Common myeloid progenitor, CD34-positive (primary cell): ENCODE measurements at regions not wholly inside any gene's neighbourhood (a gene's known extent, or its start where the extent isn't known, plus 50 kb on each side); places are given as distances from the start of the nearest gene placed in this dataset.
"Not testable (repeated sequence)": the region's sequence is repeated elsewhere in the genome, so short reads cannot be mapped to it uniquely, and the experiment has no call there.

Experiments used
- CTCF ChIA-PET: fragments of 350-600 bp; sonication (Branson Sonifier 250); formaldehyde crosslinking; loops from one replicate; lab custom pipeline; 2021; ENCODE audit warnings: antibody characterized with exemption; lab: Charles Lee
- POLR2A ChIA-PET: fragments of 350-600 bp; sonication (Branson Sonifier 250); formaldehyde crosslinking; loops from one replicate; lab custom pipeline; 2021; ENCODE audit warnings: antibody characterized with exemption; lab: Charles Lee
- DNase-seq, 3 donors: peaks; one replicate each; pipeline versions ENCODE4 v3.0.0 to v3.0.0-alpha.2; 2013
- H3K27ac ChIP-seq, 2 experiments: 1 replicate in 1 of 2; 2 replicates in 1 of 2; pipeline ENCODE4 v1.7.0; 2013; ENCODE audit warnings: inconsistent platforms in 2 of 2, low read length in 2 of 2, mild to moderate bottlenecking in 2 of 2, low read depth in 1 of 2, moderate library complexity in 1 of 2; ENCODE audit not compliant: severe bottlenecking in 2 of 2, insufficient read depth in 1 of 2, poor library complexity in 1 of 2
- H3K27me3 ChIP-seq, 5 experiments: replicated peaks in 2 of 5; 1 replicate in 3 of 5; 2 replicates in 2 of 5; pipeline versions ENCODE4 v1.6.1 to v1.7.0; 2013; ENCODE audit warnings: low read length in 4 of 5, mild to moderate bottlenecking in 2 of 5, moderate library complexity in 2 of 5, inconsistent platforms in 1 of 5; ENCODE audit not compliant: insufficient read depth in 5 of 5, control insufficient read depth in 4 of 5
- H3K36me3 ChIP-seq, 4 experiments: 1 replicate in 2 of 4; 2 replicates in 2 of 4; pipeline versions ENCODE4 v1.6.1 to v1.7.0; 2013; ENCODE audit warnings: low read length in 3 of 4, control low read depth in 1 of 4, mild to moderate bottlenecking in 1 of 4; ENCODE audit not compliant: control insufficient read depth in 4 of 4, insufficient read depth in 4 of 4
- H3K4me1 ChIP-seq, 4 experiments: 1 replicate in 3 of 4; 2 replicates in 1 of 4; pipeline versions ENCODE4 v1.6.1 to v1.7.1; 2013; ENCODE audit warnings: low read length in 3 of 4, mild to moderate bottlenecking in 3 of 4, control low read depth in 1 of 4, inconsistent platforms in 1 of 4, moderate library complexity in 1 of 4; ENCODE audit not compliant: control insufficient read depth in 4 of 4, insufficient read depth in 4 of 4; ENCODE audit errors: control extremely low read depth in 1 of 4
- H3K4me3 ChIP-seq, 7 experiments: 1 replicate in 4 of 7; 2 replicates in 3 of 7; pipeline versions ENCODE4 v1.5.1 to v1.7.0; 2013; ENCODE audit warnings: mild to moderate bottlenecking in 7 of 7, low read length in 6 of 7, moderate library complexity in 6 of 7, inconsistent platforms in 2 of 7, low read depth in 2 of 7, control low read depth in 1 of 7; ENCODE audit not compliant: insufficient read depth in 4 of 7, control insufficient read depth in 1 of 7; ENCODE audit errors: extremely low read depth in 1 of 7
- H3K9me3 ChIP-seq, 5 experiments: 1 replicate in 4 of 5; 2 replicates in 1 of 5; pipeline versions ENCODE4 v1.6.1 to v1.7.1; 2013; ENCODE audit warnings: low read length in 4 of 5, mild to moderate bottlenecking in 2 of 5, inconsistent platforms in 1 of 5, low read depth in 1 of 5, moderate library complexity in 1 of 5; ENCODE audit not compliant: control insufficient read depth in 4 of 5, insufficient read depth in 2 of 5; ENCODE audit errors: control extremely low read depth in 1 of 5
- WGBS: methylation state at CpG from one replicate; pipeline ENCODE4 v1.1.5; 2013; ENCODE audit not compliant: insufficient coverage; 5-methylcytosine and 5-hydroxymethylcytosine counted together

GRCh38 chr10:47690304-47690703 lies 73.1 kb downstream of the SYT15B start:
- H3K9me3 ChIP-seq, DNase-seq, POLR2A ChIA-PET, H3K36me3 ChIP-seq, H3K27me3 ChIP-seq, H3K4me1 ChIP-seq, H3K4me3 ChIP-seq, H3K27ac ChIP-seq, CTCF ChIA-PET: not testable (repeated sequence)
- no CpG with 5 or more reads among the region's 6 CpGs for WGBS

DNA sequence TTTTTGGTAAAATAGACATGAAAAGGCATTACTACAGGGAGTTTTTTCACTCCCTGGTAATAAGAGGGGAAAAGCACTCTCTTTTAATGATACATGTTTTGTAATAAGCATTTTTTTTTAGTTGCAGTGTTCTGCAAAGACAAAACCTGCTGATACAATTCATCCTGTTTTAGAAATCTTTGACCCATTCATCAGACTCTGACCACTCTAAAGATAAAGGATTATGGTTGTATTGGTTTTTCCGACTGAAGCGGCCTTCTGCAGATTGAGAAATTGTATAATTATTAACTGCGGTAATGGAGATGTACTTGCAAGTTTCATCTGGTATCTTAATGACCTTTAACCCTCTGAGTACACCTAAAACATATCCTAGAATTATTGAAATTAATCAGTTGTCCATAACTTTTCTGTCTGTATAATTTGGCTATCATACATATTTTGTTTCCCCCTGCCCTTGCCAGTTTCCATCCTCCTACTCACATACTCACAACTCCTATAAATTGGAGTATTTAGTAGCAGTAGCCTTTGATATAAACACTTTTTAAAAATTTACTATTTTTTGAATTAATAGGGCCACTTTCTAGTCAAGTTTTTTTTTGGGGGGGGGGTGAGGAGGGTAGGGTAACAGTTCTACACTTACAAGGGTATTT lies 79.4 kb downstream of the SYT15B start:
- WGBS = no CpG with 5 or more reads among the region's 3 CpGs
- CTCF ChIA-PET, POLR2A ChIA-PET: not testable (repeated sequence)

DNA sequence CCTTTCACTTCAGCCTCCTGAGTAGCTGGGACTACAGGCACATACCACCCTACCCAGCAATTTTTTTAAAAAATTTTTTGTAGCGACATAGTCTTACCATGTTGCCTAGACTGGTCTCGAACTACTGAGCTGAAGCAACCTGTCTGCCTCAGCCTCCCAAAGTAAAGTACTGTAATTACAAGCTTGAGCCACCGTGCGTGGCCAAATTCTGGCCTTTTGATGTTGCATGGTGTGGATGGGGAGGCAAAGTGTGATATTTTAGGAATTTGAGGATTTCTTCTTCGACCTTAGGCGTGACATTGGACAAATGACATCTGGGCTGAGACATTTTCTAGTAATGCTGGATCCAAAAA lies 81.8 kb downstream of the SYT15B start:
- H3K36me3 ChIP-seq, POLR2A ChIA-PET, H3K4me1 ChIP-seq, H3K27me3 ChIP-seq, H3K27ac ChIP-seq, H3K4me3 ChIP-seq, CTCF ChIA-PET, DNase-seq, H3K9me3 ChIP-seq: not testable (repeated sequence)
- WGBS = no CpG with 5 or more reads among the region's 6 CpGs

More for the DNA sequence above, 79.4 kb downstream of the SYT15B start:
- not testable (repeated sequence) for H3K4me1 ChIP-seq, H3K4me3 ChIP-seq, H3K27ac ChIP-seq, H3K27me3 ChIP-seq, DNase-seq, H3K9me3 ChIP-seq, H3K36me3 ChIP-seq

DNA sequence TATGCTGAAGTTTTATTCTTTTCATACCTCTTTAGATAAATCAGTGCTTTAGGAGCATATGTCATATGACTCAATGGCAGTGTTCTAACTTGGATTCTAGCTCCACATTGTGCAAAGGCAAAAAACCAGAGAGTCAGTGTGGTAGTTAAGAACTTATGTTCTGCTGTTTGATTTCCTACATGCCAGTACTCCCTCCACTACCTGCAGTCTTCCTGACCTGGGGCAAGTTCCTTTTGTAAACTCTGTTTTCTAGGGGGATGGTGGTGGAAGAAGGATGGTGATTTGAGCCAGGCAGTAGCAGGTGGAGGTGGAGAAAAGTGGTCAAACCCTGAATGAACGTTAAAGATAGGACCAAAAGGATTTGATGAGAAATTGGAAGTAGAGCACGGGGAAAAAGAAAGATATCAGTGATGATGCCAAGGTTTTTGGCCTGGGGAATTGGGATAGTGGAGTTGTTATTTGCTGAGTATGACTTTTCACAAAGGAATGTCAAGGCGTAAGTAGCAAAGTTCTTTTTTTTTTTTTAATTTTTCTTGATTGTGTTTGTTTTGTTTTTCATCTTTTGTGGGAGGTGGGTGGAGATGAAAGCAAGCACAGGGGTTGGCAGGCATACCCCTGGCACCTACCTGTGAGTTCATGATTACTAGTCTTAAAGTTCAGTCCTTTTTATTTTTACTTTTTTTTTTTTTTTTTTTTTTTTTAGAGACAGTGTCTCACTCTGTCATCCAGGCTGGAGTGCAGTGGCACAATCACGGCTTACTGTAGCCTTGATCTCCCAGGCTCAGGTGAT lies 82.3 kb downstream of the SYT15B start:
- POLR2A ChIA-PET, H3K4me3 ChIP-seq, H3K27ac ChIP-seq, H3K27me3 ChIP-seq, H3K36me3 ChIP-seq, DNase-seq, H3K9me3 ChIP-seq, CTCF ChIA-PET, H3K4me1 ChIP-seq: not testable (repeated sequence)
- no CpG with 5 or more reads among the region's 4 CpGs for WGBS

GRCh38 chr10:47676102-47676501 lies 87.3 kb downstream of the SYT15B start:
- no CpG with 5 or more reads among the region's 1 CpG for WGBS
- POLR2A ChIA-PET = interaction anchor here (0.6 kb wide), 1 partner anchor 635 kb away, joined by 5 read pairs; no protein-coding TSS in a partner anchor
- H3K4me1 ChIP-seq, H3K36me3 ChIP-seq, H3K27ac ChIP-seq, H3K27me3 ChIP-seq, DNase-seq, CTCF ChIA-PET, H3K9me3 ChIP-seq, H3K4me3 ChIP-seq: not testable (repeated sequence)

DNA sequence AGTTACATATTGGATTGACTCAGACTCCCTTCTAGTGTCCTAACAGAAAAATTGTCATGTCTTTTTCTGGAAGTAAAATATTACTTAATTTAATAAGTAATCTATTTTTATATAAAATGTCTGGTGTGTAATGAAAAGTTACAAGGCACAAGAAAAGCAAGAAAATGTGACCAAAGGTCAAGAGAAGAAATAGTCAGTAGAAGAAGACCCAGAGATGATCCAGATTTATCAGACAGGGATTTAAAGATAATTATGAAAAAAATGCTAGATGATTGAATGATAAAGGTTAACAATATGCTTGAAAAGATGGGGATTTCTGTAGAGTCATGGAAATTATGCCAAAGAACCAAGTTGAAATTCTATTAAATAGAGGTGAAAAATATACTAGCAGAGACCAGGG lies 87.8 kb downstream of the SYT15B start:
- H3K27me3 ChIP-seq, H3K27ac ChIP-seq, H3K9me3 ChIP-seq, DNase-seq, H3K4me3 ChIP-seq, POLR2A ChIA-PET, CTCF ChIA-PET, H3K4me1 ChIP-seq, H3K36me3 ChIP-seq: not testable (repeated sequence)

- DNase-seq, H3K27me3 ChIP-seq, POLR2A ChIA-PET, H3K4me3 ChIP-seq, CTCF ChIA-PET, H3K4me1 ChIP-seq, H3K9me3 ChIP-seq, H3K27ac ChIP-seq, H3K36me3 ChIP-seq: not testable (repeated sequence)
- WGBS = no CpG with 5 or more reads among the region's 1 CpG
Measured at GRCh38 chr10:47673128-47673527, 90.3 kb downstream of the SYT15B start.
